H1 (cell line): ENCODE measurements at regions not wholly inside any gene's neighbourhood (a gene's known extent, or its start where the extent isn't known, plus 50 kb on each side); places are given as distances from the start of the nearest gene placed in this dataset.

Experiments used
- CTCF ChIA-PET: fragments of 300-600 bp; sonication (Branson Sonifier 250); formaldehyde crosslinking; loops from one replicate; lab custom pipeline; 2021; ENCODE audit not compliant: partially characterized antibody; lab: Charles Lee
- POLR2A ChIA-PET: fragments of 300-600 bp; sonication (Branson Sonifier 250); formaldehyde crosslinking; loops from one replicate; lab custom pipeline; 2021; ENCODE audit warnings: inconsistent platforms; ENCODE audit not compliant: partially characterized antibody; lab: Charles Lee
- DNase-seq, 2 experiments: peaks; one replicate each; pipeline versions ENCODE4 v3.0.0 to v3.0.0-alpha.2; 2010 to 2022; ENCODE audit warnings: low spot score in 2 of 2, low read depth in 1 of 2, mixed read lengths in 1 of 2
- FAIRE-seq: peaks from 2 replicates; lab custom pipeline; 2011; peaks lifted over from hg19 to GRCh38; lab: Jason Lieb, UNC
- H2AFZ ChIP-seq: 2 replicates; pipeline ENCODE4 v1.8.1; 2012; ENCODE audit warnings: low read length, inconsistent platforms
- H2AK5ac ChIP-seq: 2 replicates; pipeline ENCODE4 v1.6.1; 2013; ENCODE audit warnings: low read depth, low read length
- H2BK120ac ChIP-seq: replicated peaks from 2 replicates; pipeline ENCODE3; 2013; ENCODE audit warnings: low read depth, low read length, inconsistent platforms
- H2BK12ac ChIP-seq: 2 replicates; pipeline ENCODE4 v1.6.1; 2013; ENCODE audit warnings: low read depth, low read length
- H2BK15ac ChIP-seq: 2 replicates; pipeline ENCODE4 v1.6.1; 2013; ENCODE audit warnings: low read length
- H2BK20ac ChIP-seq: 2 replicates; pipeline ENCODE4 v1.6.1; 2013; ENCODE audit warnings: low read length
- H2BK5ac ChIP-seq: 2 replicates; pipeline ENCODE4 v1.6.1; 2013; ENCODE audit warnings: low read depth, low read length
- H3K14ac ChIP-seq: 2 replicates; pipeline ENCODE4 v1.6.1; 2013; ENCODE audit warnings: inconsistent platforms; ENCODE audit not compliant: insufficient read length
- H3K18ac ChIP-seq: 2 replicates; pipeline ENCODE4 v1.6.1; 2013; ENCODE audit warnings: low read length; ENCODE audit errors: extremely low read depth
- H3K23ac ChIP-seq: 2 replicates; pipeline ENCODE4 v1.6.1; 2013; ENCODE audit warnings: inconsistent platforms; ENCODE audit not compliant: insufficient read length
- H3K23me2 ChIP-seq: 2 replicates; pipeline ENCODE4 v1.6.1; 2013; ENCODE audit warnings: low read depth, low read length
- H3K27ac ChIP-seq: 2 replicates; pipeline ENCODE4 v1.6.1; 2011; ENCODE audit warnings: low read depth, low read length, inconsistent platforms
- H3K27me3 ChIP-seq, 4 experiments: replicated peaks in 1 of 4; 1 replicate in 1 of 4; 2 replicates in 3 of 4; pipeline versions ENCODE4 v1.6.1 to v1.8.1; 2011 to 2013; ENCODE audit warnings: low read length in 3 of 4, mild to moderate bottlenecking in 3 of 4, inconsistent platforms in 2 of 4, mixed read lengths in 2 of 4, moderate library complexity in 1 of 4; ENCODE audit not compliant: control insufficient read depth in 3 of 4, insufficient read depth in 3 of 4; ENCODE audit errors: extremely low read depth in 1 of 4
- H3K36me3 ChIP-seq, 4 experiments: 2 replicates each; pipeline versions ENCODE4 v1.6.1 to v1.8.1; 2011 to 2013; ENCODE audit warnings: mild to moderate bottlenecking in 4 of 4, low read length in 3 of 4, moderate library complexity in 2 of 4, control low read depth in 1 of 4, inconsistent platforms in 1 of 4; ENCODE audit not compliant: insufficient read depth in 4 of 4, control insufficient read depth in 2 of 4
- H3K4ac ChIP-seq: replicated peaks from 2 replicates; pipeline ENCODE3; 2013; ENCODE audit warnings: low read length, low read depth, mixed read lengths, inconsistent platforms; ENCODE audit not compliant: insufficient read length
- H3K4me1 ChIP-seq, 4 experiments: replicated peaks in 1 of 4; 1 replicate in 1 of 4; 2 replicates in 3 of 4; pipeline versions ENCODE4 v1.6.1 to v1.8.1; 2011 to 2013; ENCODE audit warnings: low read length in 3 of 4, inconsistent platforms in 2 of 4, mixed read lengths in 1 of 4; ENCODE audit not compliant: insufficient read depth in 4 of 4, control insufficient read depth in 3 of 4
- H3K4me2 ChIP-seq, 2 experiments: 2 replicates each; pipeline versions ENCODE4 v1.6.1 to v1.8.1; 2011 to 2013; ENCODE audit warnings: low read depth in 2 of 2, low read length in 2 of 2, control low read depth in 1 of 2, inconsistent platforms in 1 of 2, mild to moderate bottlenecking in 1 of 2; ENCODE audit not compliant: insufficient read depth in 1 of 2
- H3K4me3 ChIP-seq, 4 experiments: fragments of 200-600, 300-600 bp in 1 of 4; sonication (generic), shearing (Covaris generic), sonication (Bioruptor Twin) in 1 of 4; 2 replicates each; pipeline versions ENCODE4 v1.5.1 to v1.8.1; 2011 to 2016; ENCODE audit warnings: low read length in 4 of 4, low read depth in 3 of 4, control low read depth in 2 of 4, inconsistent platforms in 2 of 4, mild to moderate bottlenecking in 2 of 4, mixed read lengths in 1 of 4, moderate library complexity in 1 of 4; ENCODE audit not compliant: insufficient read depth in 2 of 4; ENCODE audit errors: extremely low read depth in 1 of 4
- H3K56ac ChIP-seq: replicated peaks from 2 replicates; pipeline ENCODE3; 2013; ENCODE audit warnings: low read depth, mild to moderate bottlenecking, mixed read lengths, low read length, inconsistent platforms; ENCODE audit not compliant: insufficient read length
- H3K79me1 ChIP-seq: 2 replicates; pipeline ENCODE4 v1.6.1; 2013; ENCODE audit warnings: low read depth, low read length, control low read depth
- H3K79me2 ChIP-seq, 2 experiments: 2 replicates each; pipeline versions ENCODE4 v1.6.1 to v1.8.1; 2012 to 2013; ENCODE audit warnings: low read length in 2 of 2, mild to moderate bottlenecking in 2 of 2, inconsistent platforms in 1 of 2; ENCODE audit not compliant: insufficient read depth in 2 of 2, control insufficient read depth in 1 of 2
- H3K9ac ChIP-seq, 4 experiments: replicated peaks in 1 of 4; 1 replicate in 1 of 4; 2 replicates in 3 of 4; pipeline versions ENCODE4 v1.6.1 to v1.8.1; 2011 to 2013; ENCODE audit warnings: low read depth in 3 of 4, low read length in 3 of 4, control low read depth in 2 of 4, mild to moderate bottlenecking in 2 of 4, moderate library complexity in 2 of 4, inconsistent platforms in 1 of 4; ENCODE audit errors: extremely low read depth in 1 of 4
- H3K9me3 ChIP-seq, 2 experiments: 2 replicates each; pipeline versions ENCODE4 v1.6.1 to v1.8.1; 2012 to 2013; ENCODE audit warnings: mild to moderate bottlenecking in 2 of 2, moderate library complexity in 2 of 2, control low read depth in 1 of 2, inconsistent platforms in 1 of 2, low read depth in 1 of 2, low read length in 1 of 2, mixed read lengths in 1 of 2; ENCODE audit not compliant: insufficient read depth in 2 of 2
- H4K20me1 ChIP-seq, 2 experiments: replicated peaks in 1 of 2; 2 replicates each; pipeline versions ENCODE3 to v1.8.1; 2011 to 2013; ENCODE audit warnings: inconsistent platforms in 2 of 2, low read length in 2 of 2, mild to moderate bottlenecking in 1 of 2; ENCODE audit not compliant: insufficient read depth in 2 of 2, control insufficient read depth in 1 of 2
- H4K5ac ChIP-seq: 2 replicates; pipeline ENCODE4 v1.6.1; 2013; ENCODE audit warnings: low read length, low read depth, mixed read lengths, inconsistent platforms; ENCODE audit not compliant: insufficient read length
- H4K8ac ChIP-seq: 2 replicates; pipeline ENCODE4 v1.8.0; 2013; ENCODE audit warnings: mild to moderate bottlenecking, moderate library complexity, low read length, inconsistent platforms; ENCODE audit not compliant: insufficient read depth; ENCODE audit errors: extremely low read depth
- H4K91ac ChIP-seq: replicated peaks from 2 replicates; pipeline ENCODE3; 2013; ENCODE audit warnings: low read length, mixed read lengths, inconsistent platforms; ENCODE audit not compliant: insufficient read length
- ASH2L ChIP-seq: fragments of 200-600, 300-600 bp; sonication (generic); IDR thresholded peaks from one replicate; pipeline ENCODE4 v1.7.1; 2017; ENCODE audit warnings: low read length
- ATF2 ChIP-seq: IDR thresholded peaks from 2 replicates; pipeline ENCODE4 v1.6.1; 2012; ENCODE audit warnings: low read length, inconsistent platforms
- BACH1 ChIP-seq: IDR thresholded peaks from 2 replicates; pipeline ENCODE4 v1.6.1; 2012; ENCODE audit warnings: low read length, improper control_type of control experiment
- BRCA1 ChIP-seq: IDR thresholded peaks from 2 replicates; pipeline ENCODE4 v1.6.1; 2012; ENCODE audit warnings: low read depth, low read length, improper control_type of control experiment
- CREB1 ChIP-seq: IDR thresholded peaks from 2 replicates; pipeline ENCODE4 v1.6.1; 2012; ENCODE audit warnings: inconsistent platforms
- RXRA ChIP-seq: IDR thresholded peaks from 2 replicates; pipeline ENCODE4 v1.6.1; 2011; ENCODE audit warnings: low read depth, mild to moderate bottlenecking, low read length, moderate library complexity; ENCODE audit not compliant: insufficient read depth
- SIN3A ChIP-seq, 2 experiments: IDR thresholded peaks in 1 of 2; conservative IDR thresholded peaks in 1 of 2; 2 replicates each; pipeline ENCODE4 v1.6.1; 2011 to 2012; ENCODE audit warnings: low read length in 2 of 2, improper control_type of control experiment in 1 of 2, low read depth in 1 of 2, mild to moderate bottlenecking in 1 of 2
- SIRT6 ChIP-seq: IDR thresholded peaks from one replicate; pipeline ENCODE4 v1.7.1; 2012; ENCODE audit warnings: low read length, inconsistent platforms
- TBP ChIP-seq: IDR thresholded peaks from 2 replicates; pipeline ENCODE4 v1.6.1; 2011; ENCODE audit warnings: low read depth, low read length, improper control_type of control experiment
- WGBS, 2 experiments: shearing (Covaris generic) in 1 of 2; methylation state at CpG; one replicate each; pipeline versions ENCODE4 v1.1.6 to v1.1.7; 2013 to 2015; ENCODE audit warnings: low lambda C conversion rate in 2 of 2, mixed read lengths in 2 of 2, inconsistent platforms in 1 of 2, low coverage in 1 of 2, missing lambda C conversion rate in 1 of 2; ENCODE audit not compliant: insufficient replicate concordance in 2 of 2, insufficient coverage in 1 of 2, insufficient read length in 1 of 2; ENCODE audit errors: extremely low coverage in 1 of 2, missing lambda C conversion rate in 1 of 2; 5-methylcytosine and 5-hydroxymethylcytosine counted together
- TF ChIP-seq, protein P1 (sequence below), 3 experiments: IDR thresholded peaks; 1 replicate in 2 of 3; 2 replicates in 1 of 3; pipeline versions ENCODE4 v1.5.1 to v1.6.1; 2011; ENCODE audit warnings: low read length in 3 of 3, mild to moderate bottlenecking in 3 of 3, inconsistent platforms in 2 of 3, low read depth in 1 of 3, moderate library complexity in 1 of 3; ENCODE audit not compliant: insufficient read depth in 1 of 3; ENCODE audit errors: control extremely low read depth in 1 of 3

GRCh38 chr9:12874395-12874794 is 99.6 kb downstream of the LURAP1L start:
- WGBS, 2 experiments, result 97% methylated on average over 2 of the region's 3 CpGs; no CpG with 5 or more reads in 1 of the 2 experiments
- Histone ChIP-seq H4K8ac (no peak overlapping the region), H4K5ac (no peak overlapping the region), H2AK5ac (no peak overlapping the region), H2BK120ac (no peak overlapping the region), H3K4me3 (no peak overlapping the region), H3K4me2 (no peak overlapping the region), H3K4ac (no peak overlapping the region), H2BK15ac (no peak overlapping the region), H4K91ac (no peak overlapping the region), H4K20me1 (no peaks in the 10 kb centered on the region), H3K56ac (no peak overlapping the region), H3K36me3 (no peaks in the 10 kb centered on the region), H3K18ac (no peak overlapping the region), H3K23ac (no peak overlapping the region), H2BK20ac (no peak overlapping the region), H3K79me2 (no peaks in the 10 kb centered on the region), H3K27ac (no peak overlapping the region), H3K9ac (no peak overlapping the region), H3K9me3 (no peaks in the 10 kb centered on the region), H3K23me2 (no peaks in the 10 kb centered on the region), H2AFZ (no peak overlapping the region), H2BK5ac (no peak overlapping the region), H3K79me1 (no peaks in the 10 kb centered on the region), H3K14ac (no peak overlapping the region), H3K4me1 (no peaks in the 10 kb centered on the region), H2BK12ac (no peak overlapping the region), H3K27me3 (no peaks in the 10 kb centered on the region)
- DNase-seq (no peak), FAIRE-seq (no peak)
- ChIA-PET POLR2A (no interaction called here), CTCF (interaction anchor here (0.6 to 1.1 kb wide), 3 partner anchors 12 to 181 kb away, joined by 3 to 4 read pairs (median 4); no protein-coding TSS in a partner anchor)
- TF ChIP-seq ATF2 (no peak), ASH2L (no peak), RXRA (no peak), SIRT6 (no peak), SIN3A (conservative IDR thresholded peaks at IDR 0.05 in 1 of 2, IDR thresholded peaks at IDR 0.05 in 1 of 2; ENCODE audit: low read depth in 1 of 2, low read length in 2 of 2) (no peak), CREB1 (no peak), TBP (no peak), BACH1 (no peak), BRCA1 (no peak)
- TF ChIP-seq, protein P1, sequence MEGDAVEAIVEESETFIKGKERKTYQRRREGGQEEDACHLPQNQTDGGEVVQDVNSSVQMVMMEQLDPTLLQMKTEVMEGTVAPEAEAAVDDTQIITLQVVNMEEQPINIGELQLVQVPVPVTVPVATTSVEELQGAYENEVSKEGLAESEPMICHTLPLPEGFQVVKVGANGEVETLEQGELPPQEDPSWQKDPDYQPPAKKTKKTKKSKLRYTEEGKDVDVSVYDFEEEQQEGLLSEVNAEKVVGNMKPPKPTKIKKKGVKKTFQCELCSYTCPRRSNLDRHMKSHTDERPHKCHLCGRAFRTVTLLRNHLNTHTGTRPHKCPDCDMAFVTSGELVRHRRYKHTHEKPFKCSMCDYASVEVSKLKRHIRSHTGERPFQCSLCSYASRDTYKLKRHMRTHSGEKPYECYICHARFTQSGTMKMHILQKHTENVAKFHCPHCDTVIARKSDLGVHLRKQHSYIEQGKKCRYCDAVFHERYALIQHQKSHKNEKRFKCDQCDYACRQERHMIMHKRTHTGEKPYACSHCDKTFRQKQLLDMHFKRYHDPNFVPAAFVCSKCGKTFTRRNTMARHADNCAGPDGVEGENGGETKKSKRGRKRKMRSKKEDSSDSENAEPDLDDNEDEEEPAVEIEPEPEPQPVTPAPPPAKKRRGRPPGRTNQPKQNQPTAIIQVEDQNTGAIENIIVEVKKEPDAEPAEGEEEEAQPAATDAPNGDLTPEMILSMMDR (IDR thresholded peaks at IDR 0.05; ENCODE audit: control extremely low read depth in 1 of 3, insufficient read depth in 1 of 3, low read depth in 1 of 3, low read length in 3 of 3), result no peak
